H1 (cell line): ENCODE measurements at regions not wholly inside any gene's neighbourhood (a gene's known extent, or its start where the extent isn't known, plus 50 kb on each side); places are given as distances from the start of the nearest gene placed in this dataset.

ENCODE experiments used
- CTCF ChIA-PET: fragments of 300-600 bp; sonication (Branson Sonifier 250); formaldehyde crosslinking; loops from one replicate; lab custom pipeline; 2021; ENCODE audit not compliant: partially characterized antibody; lab: Charles Lee
- POLR2A ChIA-PET: fragments of 300-600 bp; sonication (Branson Sonifier 250); formaldehyde crosslinking; loops from one replicate; lab custom pipeline; 2021; ENCODE audit warnings: inconsistent platforms; ENCODE audit not compliant: partially characterized antibody; lab: Charles Lee
- DNase-seq, 2 experiments: peaks; one replicate each; pipeline versions ENCODE4 v3.0.0 to v3.0.0-alpha.2; 2010 to 2022; ENCODE audit warnings: low spot score in 2 of 2, low read depth in 1 of 2, mixed read lengths in 1 of 2
- FAIRE-seq: peaks from 2 replicates; lab custom pipeline; 2011; peaks lifted over from hg19 to GRCh38; lab: Jason Lieb, UNC
- H2AFZ ChIP-seq: 2 replicates; pipeline ENCODE4 v1.8.1; 2012; ENCODE audit warnings: low read length, inconsistent platforms
- H2AK5ac ChIP-seq: 2 replicates; pipeline ENCODE4 v1.6.1; 2013; ENCODE audit warnings: low read depth, low read length
- H2BK120ac ChIP-seq: replicated peaks from 2 replicates; pipeline ENCODE3; 2013; ENCODE audit warnings: low read depth, low read length, inconsistent platforms
- H2BK12ac ChIP-seq: 2 replicates; pipeline ENCODE4 v1.6.1; 2013; ENCODE audit warnings: low read depth, low read length
- H2BK15ac ChIP-seq: 2 replicates; pipeline ENCODE4 v1.6.1; 2013; ENCODE audit warnings: low read length
- H2BK20ac ChIP-seq: 2 replicates; pipeline ENCODE4 v1.6.1; 2013; ENCODE audit warnings: low read length
- H2BK5ac ChIP-seq: 2 replicates; pipeline ENCODE4 v1.6.1; 2013; ENCODE audit warnings: low read depth, low read length
- H3K14ac ChIP-seq: 2 replicates; pipeline ENCODE4 v1.6.1; 2013; ENCODE audit warnings: inconsistent platforms; ENCODE audit not compliant: insufficient read length
- H3K18ac ChIP-seq: 2 replicates; pipeline ENCODE4 v1.6.1; 2013; ENCODE audit warnings: low read length; ENCODE audit errors: extremely low read depth
- H3K23ac ChIP-seq: 2 replicates; pipeline ENCODE4 v1.6.1; 2013; ENCODE audit warnings: inconsistent platforms; ENCODE audit not compliant: insufficient read length
- H3K23me2 ChIP-seq: 2 replicates; pipeline ENCODE4 v1.6.1; 2013; ENCODE audit warnings: low read depth, low read length
- H3K27ac ChIP-seq: 2 replicates; pipeline ENCODE4 v1.6.1; 2011; ENCODE audit warnings: low read depth, low read length, inconsistent platforms
- H3K27me3 ChIP-seq, 4 experiments: replicated peaks in 1 of 4; 1 replicate in 1 of 4; 2 replicates in 3 of 4; pipeline versions ENCODE4 v1.6.1 to v1.8.1; 2011 to 2013; ENCODE audit warnings: low read length in 3 of 4, mild to moderate bottlenecking in 3 of 4, inconsistent platforms in 2 of 4, mixed read lengths in 2 of 4, moderate library complexity in 1 of 4; ENCODE audit not compliant: control insufficient read depth in 3 of 4, insufficient read depth in 3 of 4; ENCODE audit errors: extremely low read depth in 1 of 4
- H3K36me3 ChIP-seq, 4 experiments: 2 replicates each; pipeline versions ENCODE4 v1.6.1 to v1.8.1; 2011 to 2013; ENCODE audit warnings: mild to moderate bottlenecking in 4 of 4, low read length in 3 of 4, moderate library complexity in 2 of 4, control low read depth in 1 of 4, inconsistent platforms in 1 of 4; ENCODE audit not compliant: insufficient read depth in 4 of 4, control insufficient read depth in 2 of 4
- H3K4ac ChIP-seq: replicated peaks from 2 replicates; pipeline ENCODE3; 2013; ENCODE audit warnings: low read length, low read depth, mixed read lengths, inconsistent platforms; ENCODE audit not compliant: insufficient read length
- H3K4me1 ChIP-seq, 4 experiments: replicated peaks in 1 of 4; 1 replicate in 1 of 4; 2 replicates in 3 of 4; pipeline versions ENCODE4 v1.6.1 to v1.8.1; 2011 to 2013; ENCODE audit warnings: low read length in 3 of 4, inconsistent platforms in 2 of 4, mixed read lengths in 1 of 4; ENCODE audit not compliant: insufficient read depth in 4 of 4, control insufficient read depth in 3 of 4
- H3K4me2 ChIP-seq, 2 experiments: 2 replicates each; pipeline versions ENCODE4 v1.6.1 to v1.8.1; 2011 to 2013; ENCODE audit warnings: low read depth in 2 of 2, low read length in 2 of 2, control low read depth in 1 of 2, inconsistent platforms in 1 of 2, mild to moderate bottlenecking in 1 of 2; ENCODE audit not compliant: insufficient read depth in 1 of 2
- H3K4me3 ChIP-seq, 4 experiments: fragments of 200-600, 300-600 bp in 1 of 4; sonication (generic), shearing (Covaris generic), sonication (Bioruptor Twin) in 1 of 4; 2 replicates each; pipeline versions ENCODE4 v1.5.1 to v1.8.1; 2011 to 2016; ENCODE audit warnings: low read length in 4 of 4, low read depth in 3 of 4, control low read depth in 2 of 4, inconsistent platforms in 2 of 4, mild to moderate bottlenecking in 2 of 4, mixed read lengths in 1 of 4, moderate library complexity in 1 of 4; ENCODE audit not compliant: insufficient read depth in 2 of 4; ENCODE audit errors: extremely low read depth in 1 of 4
- H3K56ac ChIP-seq: replicated peaks from 2 replicates; pipeline ENCODE3; 2013; ENCODE audit warnings: low read depth, mild to moderate bottlenecking, mixed read lengths, low read length, inconsistent platforms; ENCODE audit not compliant: insufficient read length
- H3K79me1 ChIP-seq: 2 replicates; pipeline ENCODE4 v1.6.1; 2013; ENCODE audit warnings: low read depth, low read length, control low read depth
- H3K79me2 ChIP-seq, 2 experiments: 2 replicates each; pipeline versions ENCODE4 v1.6.1 to v1.8.1; 2012 to 2013; ENCODE audit warnings: low read length in 2 of 2, mild to moderate bottlenecking in 2 of 2, inconsistent platforms in 1 of 2; ENCODE audit not compliant: insufficient read depth in 2 of 2, control insufficient read depth in 1 of 2
- H3K9ac ChIP-seq, 4 experiments: replicated peaks in 1 of 4; 1 replicate in 1 of 4; 2 replicates in 3 of 4; pipeline versions ENCODE4 v1.6.1 to v1.8.1; 2011 to 2013; ENCODE audit warnings: low read depth in 3 of 4, low read length in 3 of 4, control low read depth in 2 of 4, mild to moderate bottlenecking in 2 of 4, moderate library complexity in 2 of 4, inconsistent platforms in 1 of 4; ENCODE audit errors: extremely low read depth in 1 of 4
- H3K9me3 ChIP-seq, 2 experiments: 2 replicates each; pipeline versions ENCODE4 v1.6.1 to v1.8.1; 2012 to 2013; ENCODE audit warnings: mild to moderate bottlenecking in 2 of 2, moderate library complexity in 2 of 2, control low read depth in 1 of 2, inconsistent platforms in 1 of 2, low read depth in 1 of 2, low read length in 1 of 2, mixed read lengths in 1 of 2; ENCODE audit not compliant: insufficient read depth in 2 of 2
- H4K20me1 ChIP-seq, 2 experiments: replicated peaks in 1 of 2; 2 replicates each; pipeline versions ENCODE3 to v1.8.1; 2011 to 2013; ENCODE audit warnings: inconsistent platforms in 2 of 2, low read length in 2 of 2, mild to moderate bottlenecking in 1 of 2; ENCODE audit not compliant: insufficient read depth in 2 of 2, control insufficient read depth in 1 of 2
- H4K5ac ChIP-seq: 2 replicates; pipeline ENCODE4 v1.6.1; 2013; ENCODE audit warnings: low read length, low read depth, mixed read lengths, inconsistent platforms; ENCODE audit not compliant: insufficient read length
- H4K8ac ChIP-seq: 2 replicates; pipeline ENCODE4 v1.8.0; 2013; ENCODE audit warnings: mild to moderate bottlenecking, moderate library complexity, low read length, inconsistent platforms; ENCODE audit not compliant: insufficient read depth; ENCODE audit errors: extremely low read depth
- H4K91ac ChIP-seq: replicated peaks from 2 replicates; pipeline ENCODE3; 2013; ENCODE audit warnings: low read length, mixed read lengths, inconsistent platforms; ENCODE audit not compliant: insufficient read length
- BACH1 ChIP-seq: IDR thresholded peaks from 2 replicates; pipeline ENCODE4 v1.6.1; 2012; ENCODE audit warnings: low read length, improper control_type of control experiment
- CBX5 ChIP-seq: fragments of 300-800, 300-1000 bp; sonication (generic); IDR thresholded peaks from 2 replicates; pipeline ENCODE4 v1.7.1; 2016; ENCODE audit warnings: antibody characterized with exemption, low read length, low read depth
- EZH2 ChIP-seq: fragments of 200-600 bp; sonication (generic); IDR thresholded peaks from 2 replicates; pipeline ENCODE4 v1.7.1; 2012; ENCODE audit warnings: low read depth, mild to moderate bottlenecking, moderate library complexity, low read length, inconsistent platforms; ENCODE audit not compliant: severe bottlenecking
- GABPA ChIP-seq: IDR thresholded peaks from 2 replicates; pipeline ENCODE4 v1.6.1; 2011; ENCODE audit warnings: mild to moderate bottlenecking, low read length, moderate library complexity, borderline replicate concordance; ENCODE audit not compliant: insufficient read depth
- PHF8 ChIP-seq: fragments of 200-600 bp; sonication (generic); conservative IDR thresholded peaks from 2 replicates; pipeline ENCODE4 v1.7.1; 2012; ENCODE audit warnings: low read depth, mild to moderate bottlenecking, inconsistent platforms, low read length, moderate library complexity
- POU5F1 ChIP-seq: IDR thresholded peaks from 2 replicates; pipeline ENCODE4 v1.6.1; 2011; ENCODE audit warnings: low read depth, mild to moderate bottlenecking, low read length, moderate library complexity
- RFX5 ChIP-seq: IDR thresholded peaks from 2 replicates; pipeline ENCODE4 v1.6.1; 2011; ENCODE audit warnings: low read depth, low read length, improper control_type of control experiment, borderline replicate concordance
- TAF1 ChIP-seq: IDR thresholded peaks from 2 replicates; pipeline ENCODE4 v1.6.1; 2011; ENCODE audit warnings: mild to moderate bottlenecking, low read depth, low read length
- TAF7 ChIP-seq: optimal IDR thresholded peaks from 2 replicates; pipeline ENCODE3; 2011; ENCODE audit warnings: low read depth, mild to moderate bottlenecking, inconsistent platforms, low read length, moderate library complexity, borderline replicate concordance
- WGBS, 2 experiments: shearing (Covaris generic) in 1 of 2; methylation state at CpG; one replicate each; pipeline versions ENCODE4 v1.1.6 to v1.1.7; 2013 to 2015; ENCODE audit warnings: low lambda C conversion rate in 2 of 2, mixed read lengths in 2 of 2, inconsistent platforms in 1 of 2, low coverage in 1 of 2, missing lambda C conversion rate in 1 of 2; ENCODE audit not compliant: insufficient replicate concordance in 2 of 2, insufficient coverage in 1 of 2, insufficient read length in 1 of 2; ENCODE audit errors: extremely low coverage in 1 of 2, missing lambda C conversion rate in 1 of 2; 5-methylcytosine and 5-hydroxymethylcytosine counted together
- TF ChIP-seq, protein P1 (sequence below): IDR thresholded peaks from 2 replicates; pipeline ENCODE4 v1.6.1; 2012; ENCODE audit warnings: inconsistent platforms
- TF ChIP-seq, protein P2 (sequence below): IDR thresholded peaks from 2 replicates; pipeline ENCODE4 v1.6.1; 2012; ENCODE audit warnings: inconsistent platforms

DNA sequence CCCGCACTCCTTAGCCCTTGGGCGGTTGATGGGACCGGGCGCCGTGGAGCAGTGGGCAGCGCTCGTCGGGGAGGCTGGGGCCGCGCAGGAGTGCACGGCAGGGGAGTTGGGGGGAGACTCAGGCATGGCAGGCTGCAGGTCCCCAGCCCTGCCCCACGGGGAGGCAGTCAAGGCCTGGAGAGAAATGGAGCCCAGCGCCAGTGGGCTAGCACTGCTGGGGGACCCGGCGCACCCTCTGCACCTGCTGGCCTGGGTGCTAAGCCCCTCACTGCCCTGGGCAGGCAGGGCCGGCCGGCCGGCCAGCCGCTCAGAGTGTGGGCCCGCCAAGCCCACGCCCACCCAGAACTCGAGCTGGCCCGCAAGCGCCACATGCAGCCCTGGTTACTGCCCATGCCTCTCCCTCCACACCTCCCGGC, 147.2 kb upstream of the PITRM1 start:
- H2BK5ac ChIP-seq, result no peak overlapping the region
- H3K79me2 ChIP-seq, result no peaks in the 10 kb centered on the region
- no peak overlapping the region for H3K14ac ChIP-seq
- H3K27ac ChIP-seq, result no peak overlapping the region
- DNase-seq (no peak), FAIRE-seq (no peak)
- no peaks in the 10 kb centered on the region for H3K36me3 ChIP-seq
- no peak overlapping the region for H2BK120ac ChIP-seq
- H3K9ac ChIP-seq, result no peak overlapping the region
- TF ChIP-seq, protein P1, sequence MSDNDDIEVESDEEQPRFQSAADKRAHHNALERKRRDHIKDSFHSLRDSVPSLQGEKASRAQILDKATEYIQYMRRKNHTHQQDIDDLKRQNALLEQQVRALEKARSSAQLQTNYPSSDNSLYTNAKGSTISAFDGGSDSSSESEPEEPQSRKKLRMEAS, result no peak
- TF ChIP-seq CBX5 (no peak), EZH2 (no peak), RFX5 (no peak), POU5F1 (no peak), TAF1 (no peak), GABPA (no peak), TAF7 (no peak), PHF8 (no peak), BACH1 (no peak)
- TF ChIP-seq, protein P2, sequence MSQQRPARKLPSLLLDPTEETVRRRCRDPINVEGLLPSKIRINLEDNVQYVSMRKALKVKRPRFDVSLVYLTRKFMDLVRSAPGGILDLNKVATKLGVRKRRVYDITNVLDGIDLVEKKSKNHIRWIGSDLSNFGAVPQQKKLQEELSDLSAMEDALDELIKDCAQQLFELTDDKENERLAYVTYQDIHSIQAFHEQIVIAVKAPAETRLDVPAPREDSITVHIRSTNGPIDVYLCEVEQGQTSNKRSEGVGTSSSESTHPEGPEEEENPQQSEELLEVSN, result no peak
- H3K27me3 ChIP-seq, result no peaks in the 10 kb centered on the region
- H4K5ac ChIP-seq, result no peak overlapping the region
- ChIA-PET POLR2A (no interaction called here), CTCF (no interaction called here)
- H2BK15ac ChIP-seq, result no peak overlapping the region
- H3K9me3 ChIP-seq, result peaks cover 10 to 12% of the 10 kb centered on the region in 2 experiments; a peak in 2 of 4 replicates
- no peak overlapping the region for H4K8ac ChIP-seq
- no peak overlapping the region for H3K56ac ChIP-seq
- no peak overlapping the region for H3K4me2 ChIP-seq
- H4K20me1 ChIP-seq, result no peaks in the 10 kb centered on the region
- no peaks in the 10 kb centered on the region for H3K79me1 ChIP-seq
- H3K23ac ChIP-seq, result no peak overlapping the region
- H3K23me2 ChIP-seq, result no peaks in the 10 kb centered on the region
- H4K91ac ChIP-seq, result no peak overlapping the region
- H3K4me3 ChIP-seq, result no peak overlapping the region
- no peak overlapping the region for H2AFZ ChIP-seq
- H3K18ac ChIP-seq, result no peak overlapping the region
- no peak overlapping the region for H2AK5ac ChIP-seq
- H2BK20ac ChIP-seq, result no peak overlapping the region
- WGBS, 2 experiments, result 95% methylated on average over 13 of the region's 25 CpGs; no CpG with 5 or more reads in 1 of the 2 experiments
- H3K4me1 ChIP-seq, result no peaks in the 10 kb centered on the region
- no peak overlapping the region for H2BK12ac ChIP-seq
- H3K4ac ChIP-seq, result no peak overlapping the region
